HEK293T (cell line): ENCODE measurements at regions not wholly inside any gene's neighbourhood (a gene's known extent, or its start where the extent isn't known, plus 50 kb on each side); places are given as distances from the start of the nearest gene placed in this dataset.

Experiments used
- FOXA1 ChIP-seq: fragments of 450-650 bp; IDR thresholded peaks from 2 replicates; pipeline ENCODE4 v1.6.1; 2016; ENCODE audit warnings: mild to moderate bottlenecking
- SUZ12 ChIP-seq: fragments of 450-650 bp; IDR thresholded peaks from 2 replicates; pipeline ENCODE4 v1.6.1; 2016; ENCODE audit warnings: mild to moderate bottlenecking

DNA sequence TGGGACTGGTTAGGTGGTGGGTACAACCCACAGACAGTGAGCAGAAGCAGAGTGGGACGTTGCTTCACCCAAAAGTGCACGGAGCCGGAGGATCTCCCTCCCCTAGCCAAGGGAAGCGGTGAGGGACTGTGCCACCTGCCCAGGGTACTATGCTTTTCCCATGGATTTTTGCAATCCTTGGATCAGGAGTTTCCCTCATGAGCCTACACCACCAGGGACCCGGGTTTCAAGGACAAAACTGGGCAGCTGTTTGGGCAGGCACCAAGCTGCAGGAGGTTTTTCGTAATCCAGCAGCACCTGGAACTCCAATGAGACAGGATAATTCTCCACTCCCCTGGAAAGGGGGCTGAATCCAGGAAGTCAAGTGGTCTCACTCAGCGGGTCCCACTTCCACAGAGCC lies 209.1 kb upstream of the CXCL12 start:
- TF ChIP-seq SUZ12: no peak
- no peak for TF ChIP-seq FOXA1
